ENCODE measurements at regions not wholly inside any gene's neighbourhood (a gene's known extent, or its start where the extent isn't known, plus 50 kb on each side); places are given as distances from the start of the nearest gene placed in this dataset.
"Not testable (repeated sequence)": the region's sequence is repeated elsewhere in the genome, so short reads cannot be mapped to it uniquely, and the experiment has no call there.

DNA sequence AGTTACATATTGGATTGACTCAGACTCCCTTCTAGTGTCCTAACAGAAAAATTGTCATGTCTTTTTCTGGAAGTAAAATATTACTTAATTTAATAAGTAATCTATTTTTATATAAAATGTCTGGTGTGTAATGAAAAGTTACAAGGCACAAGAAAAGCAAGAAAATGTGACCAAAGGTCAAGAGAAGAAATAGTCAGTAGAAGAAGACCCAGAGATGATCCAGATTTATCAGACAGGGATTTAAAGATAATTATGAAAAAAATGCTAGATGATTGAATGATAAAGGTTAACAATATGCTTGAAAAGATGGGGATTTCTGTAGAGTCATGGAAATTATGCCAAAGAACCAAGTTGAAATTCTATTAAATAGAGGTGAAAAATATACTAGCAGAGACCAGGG, 87.8 kb downstream of the SYT15B start:
- not testable (repeated sequence) for H3K4me1 ChIP-seq (ENCODE audit: insufficient read depth, low read length); H3K36me3 ChIP-seq (ENCODE audit: insufficient read depth, low read depth, low read length); H3K27ac ChIP-seq (ENCODE audit: low read length); H3K9ac ChIP-seq (ENCODE audit: low read depth, low read length); H3K9me3 ChIP-seq (ENCODE audit: insufficient read depth, low read depth, low read length); H3K27me3 ChIP-seq (ENCODE audit: insufficient read depth, low read length); H3K4me3 ChIP-seq (ENCODE audit: low read length)

DNA sequence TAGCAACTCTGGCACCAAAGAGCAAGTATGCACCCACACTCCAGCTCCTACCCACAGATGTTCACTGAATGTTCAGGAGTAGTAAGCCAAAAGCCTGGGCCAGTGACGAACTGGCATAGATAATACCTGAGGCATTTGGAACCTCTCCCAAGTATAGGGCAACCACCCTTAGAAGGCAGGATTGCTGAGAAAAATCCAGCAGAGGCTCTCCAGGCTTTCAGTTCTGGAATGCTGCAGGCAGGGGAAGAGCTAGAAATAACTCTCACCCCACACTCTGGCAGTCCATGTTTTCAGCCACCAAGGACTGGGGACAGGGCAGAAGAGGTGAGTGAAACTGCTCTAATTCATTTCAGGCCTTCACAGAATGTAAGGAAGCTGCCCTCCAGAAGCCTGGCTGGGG, 90.3 kb downstream of the SYT15B start:
- not testable (repeated sequence) for H3K27ac ChIP-seq (ENCODE audit: low read length); H3K4me3 ChIP-seq (ENCODE audit: low read length); H3K9me3 ChIP-seq (ENCODE audit: insufficient read depth, low read depth, low read length); H3K36me3 ChIP-seq (ENCODE audit: insufficient read depth, low read depth, low read length); H3K4me1 ChIP-seq (ENCODE audit: insufficient read depth, low read length); H3K27me3 ChIP-seq (ENCODE audit: insufficient read depth, low read length); H3K9ac ChIP-seq (ENCODE audit: low read depth, low read length)

DNA sequence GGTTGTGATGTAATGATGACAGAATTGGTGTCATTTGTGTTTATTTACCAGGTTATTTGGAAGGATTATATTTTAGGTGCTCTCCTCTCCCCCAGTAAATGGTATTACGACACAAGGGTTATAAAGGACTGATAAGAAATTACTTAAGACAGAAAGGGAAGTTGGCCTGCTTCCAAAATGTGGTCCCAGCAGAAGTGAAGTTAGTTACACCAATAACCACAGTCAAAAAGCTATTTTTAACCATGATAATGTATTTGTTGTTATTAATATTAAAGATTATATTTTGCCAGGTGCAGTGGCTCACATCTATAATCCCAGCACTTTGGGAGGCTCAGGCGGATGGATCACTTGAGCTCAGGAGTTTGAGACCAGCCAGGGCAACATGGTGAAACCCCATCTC, 92.5 kb downstream of the SYT15B start:
- not testable (repeated sequence) for H3K27me3 ChIP-seq (ENCODE audit: insufficient read depth, low read length); H3K4me3 ChIP-seq (ENCODE audit: low read length); H3K9me3 ChIP-seq (ENCODE audit: insufficient read depth, low read depth, low read length); H3K4me1 ChIP-seq (ENCODE audit: insufficient read depth, low read length); H3K27ac ChIP-seq (ENCODE audit: low read length); H3K9ac ChIP-seq (ENCODE audit: low read depth, low read length); H3K36me3 ChIP-seq (ENCODE audit: insufficient read depth, low read depth, low read length)

- not testable (repeated sequence) for H3K27ac ChIP-seq (ENCODE audit: low read length); H3K9ac ChIP-seq (ENCODE audit: low read depth, low read length); H3K27me3 ChIP-seq (ENCODE audit: insufficient read depth, low read length); H3K4me3 ChIP-seq (ENCODE audit: low read length); H3K36me3 ChIP-seq (ENCODE audit: insufficient read depth, low read depth, low read length); H3K9me3 ChIP-seq (ENCODE audit: insufficient read depth, low read depth, low read length); H3K4me1 ChIP-seq (ENCODE audit: insufficient read depth, low read length)
These were observed 101.3 kb downstream of the SYT15B start for GRCh38 chr10:47661955-47662577.

DNA sequence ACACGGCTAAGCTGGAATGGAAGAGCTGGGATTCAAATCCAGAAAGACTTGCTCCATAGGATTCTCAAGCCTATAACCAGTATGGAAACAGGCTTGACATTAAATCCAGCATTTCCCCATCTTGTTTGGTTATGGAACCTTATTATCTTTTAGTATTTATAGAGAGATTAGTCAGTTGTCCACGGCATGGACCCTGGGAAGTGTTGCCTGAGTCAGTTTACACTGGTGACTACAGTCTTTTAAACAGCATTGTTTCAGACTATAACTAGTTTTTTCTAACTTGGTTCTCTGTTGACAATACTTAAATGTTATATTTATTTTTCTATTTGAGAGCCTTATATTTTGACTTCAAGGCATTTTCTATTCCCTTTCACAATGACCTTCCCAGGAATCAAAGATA, 106.7 kb downstream of the SYT15B start:
- not testable (repeated sequence) for H3K4me1 ChIP-seq (ENCODE audit: insufficient read depth, low read length); H3K27ac ChIP-seq (ENCODE audit: low read length); H3K9me3 ChIP-seq (ENCODE audit: insufficient read depth, low read depth, low read length); H3K27me3 ChIP-seq (ENCODE audit: insufficient read depth, low read length); H3K9ac ChIP-seq (ENCODE audit: low read depth, low read length); H3K4me3 ChIP-seq (ENCODE audit: low read length); H3K36me3 ChIP-seq (ENCODE audit: insufficient read depth, low read depth, low read length)

DNA sequence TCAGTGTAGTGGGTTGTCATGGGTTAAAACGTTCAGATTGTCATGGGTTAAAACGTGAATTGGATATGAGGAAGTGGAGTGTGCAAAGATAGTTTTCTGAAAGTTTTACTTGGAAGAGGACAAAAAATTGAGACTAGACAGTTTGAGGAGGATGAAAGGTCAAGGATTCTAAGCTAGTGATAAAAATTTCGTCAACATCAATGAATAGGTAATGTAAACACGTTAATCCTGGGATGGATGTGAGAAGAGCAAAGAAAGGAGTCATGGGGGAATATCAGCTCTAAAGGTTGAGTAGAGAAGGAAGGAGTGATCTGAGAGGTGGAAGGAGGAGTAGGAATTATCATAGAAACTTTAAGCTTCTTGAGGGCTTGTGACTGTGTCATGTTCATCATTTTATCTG, 109.2 kb downstream of the SYT15B start:
- not testable (repeated sequence) for H3K27me3 ChIP-seq (ENCODE audit: insufficient read depth, low read length); H3K36me3 ChIP-seq (ENCODE audit: insufficient read depth, low read depth, low read length); H3K4me3 ChIP-seq (ENCODE audit: low read length); H3K27ac ChIP-seq (ENCODE audit: low read length); H3K9ac ChIP-seq (ENCODE audit: low read depth, low read length); H3K4me1 ChIP-seq (ENCODE audit: insufficient read depth, low read length); H3K9me3 ChIP-seq (ENCODE audit: insufficient read depth, low read depth, low read length)

GRCh38 chr10:47648594-47648993, 114.8 kb downstream of the SYT15B start:
- not testable (repeated sequence) for H3K4me1 ChIP-seq (ENCODE audit: insufficient read depth, low read length); H3K9ac ChIP-seq (ENCODE audit: low read depth, low read length)

GRCh38 chr10:47647523-47648101, 115.8 kb downstream of the SYT15B start:
- H3K4me1 ChIP-seq (ENCODE audit: insufficient read depth, low read length); H3K27me3 ChIP-seq (ENCODE audit: insufficient read depth, low read length); H3K27ac ChIP-seq (ENCODE audit: low read length); H3K9me3 ChIP-seq (ENCODE audit: insufficient read depth, low read depth, low read length); H3K4me3 ChIP-seq (ENCODE audit: low read length); H3K36me3 ChIP-seq (ENCODE audit: insufficient read depth, low read depth, low read length); H3K9ac ChIP-seq (ENCODE audit: low read depth, low read length): not testable (repeated sequence)

More at GRCh38 chr10:47648594-47648993, 114.8 kb downstream of the SYT15B start:
- not testable (repeated sequence) for H3K9me3 ChIP-seq (ENCODE audit: insufficient read depth, low read depth, low read length); H3K27me3 ChIP-seq (ENCODE audit: insufficient read depth, low read length); H3K27ac ChIP-seq (ENCODE audit: low read length); H3K4me3 ChIP-seq (ENCODE audit: low read length); H3K36me3 ChIP-seq (ENCODE audit: insufficient read depth, low read depth, low read length)

- H3K36me3 ChIP-seq (ENCODE audit: insufficient read depth, low read depth, low read length); H3K9me3 ChIP-seq (ENCODE audit: insufficient read depth, low read depth, low read length); H3K27ac ChIP-seq (ENCODE audit: low read length); H3K4me1 ChIP-seq (ENCODE audit: insufficient read depth, low read length); H3K27me3 ChIP-seq (ENCODE audit: insufficient read depth, low read length); H3K9ac ChIP-seq (ENCODE audit: low read depth, low read length); H3K4me3 ChIP-seq (ENCODE audit: low read length): not testable (repeated sequence)
These were observed 116.6 kb downstream of the SYT15B start for GRCh38 chr10:47646686-47647273.

DNA sequence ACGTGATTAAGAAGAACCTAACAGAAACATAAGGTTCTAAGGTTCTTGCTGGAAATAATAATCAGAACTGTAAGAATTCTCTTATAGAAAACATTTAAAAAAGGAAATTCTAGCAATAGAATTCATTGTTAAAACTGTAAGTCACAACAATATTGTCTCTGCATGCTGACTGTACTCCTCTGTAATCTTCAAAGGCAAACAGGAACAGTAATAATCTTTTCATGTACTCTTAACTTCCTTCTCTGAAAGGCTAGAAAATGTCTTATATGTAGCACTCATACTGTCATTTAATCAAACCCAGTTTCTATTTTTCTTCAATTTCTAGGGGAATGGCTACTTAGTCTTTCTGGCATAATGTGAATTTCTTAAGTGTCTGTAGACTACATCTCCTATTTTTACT, 103.5 kb upstream of the AGAP9 start:
- H3K9ac ChIP-seq (ENCODE audit: low read depth, low read length); H3K9me3 ChIP-seq (ENCODE audit: insufficient read depth, low read depth, low read length); H3K36me3 ChIP-seq (ENCODE audit: insufficient read depth, low read depth, low read length); H3K27me3 ChIP-seq (ENCODE audit: insufficient read depth, low read length); H3K4me1 ChIP-seq (ENCODE audit: insufficient read depth, low read length); H3K27ac ChIP-seq (ENCODE audit: low read length); H3K4me3 ChIP-seq (ENCODE audit: low read length): not testable (repeated sequence)

- not testable (repeated sequence) for H3K36me3 ChIP-seq (ENCODE audit: insufficient read depth, low read depth, low read length); H3K4me1 ChIP-seq (ENCODE audit: insufficient read depth, low read length); H3K27ac ChIP-seq (ENCODE audit: low read length); H3K27me3 ChIP-seq (ENCODE audit: insufficient read depth, low read length); H3K9me3 ChIP-seq (ENCODE audit: insufficient read depth, low read depth, low read length); H3K4me3 ChIP-seq (ENCODE audit: low read length); H3K9ac ChIP-seq (ENCODE audit: low read depth, low read length)
These were observed 99.3 kb upstream of the AGAP9 start for GRCh38 chr10:47622719-47623118.

GRCh38 chr10:47619300-47620012, 96.0 kb upstream of the AGAP9 start:
- not testable (repeated sequence) for H3K36me3 ChIP-seq (ENCODE audit: insufficient read depth, low read depth, low read length); H3K9ac ChIP-seq (ENCODE audit: low read depth, low read length); H3K4me1 ChIP-seq (ENCODE audit: insufficient read depth, low read length); H3K9me3 ChIP-seq (ENCODE audit: insufficient read depth, low read depth, low read length); H3K4me3 ChIP-seq (ENCODE audit: low read length); H3K27ac ChIP-seq (ENCODE audit: low read length); H3K27me3 ChIP-seq (ENCODE audit: insufficient read depth, low read length)

Data from iPS-20b (cell line).